Pancreas (tissue), 10 donors: ENCODE measurements at regions not wholly inside any gene's neighbourhood (a gene's known extent, or its start where the extent isn't known, plus 50 kb on each side); places are given as distances from the start of the nearest gene placed in this dataset.

Source experiments
- ATAC-seq, 4 donors: fragments of 200-7000 bp; cut with Tn5 transposase; one replicate each; pipeline versions ENCODE4 v1.8.0 to v1.9.1; 2020; ENCODE audit warnings: mild to moderate bottlenecking in 4 of 4, moderate library complexity in 4 of 4
- DNase-seq, 6 donors: peaks; one replicate each; pipeline ENCODE4 v3.0.0-alpha.2; 2020
- FAIRE-seq: peaks from 2 replicates; lab custom pipeline; 2012; peaks lifted over from hg19 to GRCh38; lab: Jason Lieb, UNC
- H3K27ac ChIP-seq, 4 donors: fragments of 200-600 bp; sonication (generic); 1 replicate in 3 of 4; 2 replicates in 1 of 4; pipeline versions ENCODE4 v1.5.0 to v1.8.0; 2020
- H3K27me3 ChIP-seq, 4 donors: fragments of 200-600 bp; one replicate each; pipeline ENCODE4 v1.8.0; 2021
- H3K36me3 ChIP-seq, 3 donors: fragments of 200-600 bp; sonication (generic) in 1 of 3; one replicate each; pipeline versions ENCODE4 v1.5.0 to v1.8.0; 2020 to 2021
- H3K4me1 ChIP-seq, 3 donors: fragments of 200-600 bp; one replicate each; pipeline ENCODE4 v1.8.0; 2021
- H3K4me3 ChIP-seq, 4 donors: fragments of 200-600 bp; sonication (generic) in 2 of 4; one replicate each; pipeline versions ENCODE4 v1.5.0 to v1.8.0; 2020 to 2021
- H3K9me3 ChIP-seq, 4 donors: fragments of 200-600 bp; one replicate each; pipeline ENCODE4 v1.8.0; 2021
- whole genome bisulfite sequencing, 2 donors: extraction: QIAGEN DNeasy Blood & Tissue Kit; methylation state at CpG; one replicate each; pipeline ENCODE4 v1.1.7; 2013; 5-methylcytosine and 5-hydroxymethylcytosine counted together
- intact Hi-C, 3 donors: fragments of 100-400 bp; cut with DNase I; formaldehyde crosslinking; loops; one replicate each; pipeline versions ENCODE4 v1.11.1 to v1.14.2; 2022
- TF ChIP-seq, protein P1 (sequence below), 4 donors: fragments of 200-600 bp; sonication (generic) in 3 of 4; IDR thresholded peaks; one replicate each; pipeline versions ENCODE4 v1.5.0 to v1.8.0; 2021; ENCODE audit warnings: antibody characterized with exemption in 4 of 4
- donor health status: healthy with polysubstance abuse.
- donor health status: DM: no; HTN: no; CAD: no; lungs with moderate emphysema.
- donor health status: DM: no; HTN: no; CAD: no.
- donor health status: control.
- donor health status: control.
- donor health status: Bipolar disorder and iron deficiency.
- donor health status: DM: yes; HTN: yes; CAD: no.
- donor health status: DM: no; HTN: no; CAD: no.
- donor health status: DM: no; HTN: no; CAD: no.
- donor health status: DM: yes; HTN: yes; CAD: no.

DNA sequence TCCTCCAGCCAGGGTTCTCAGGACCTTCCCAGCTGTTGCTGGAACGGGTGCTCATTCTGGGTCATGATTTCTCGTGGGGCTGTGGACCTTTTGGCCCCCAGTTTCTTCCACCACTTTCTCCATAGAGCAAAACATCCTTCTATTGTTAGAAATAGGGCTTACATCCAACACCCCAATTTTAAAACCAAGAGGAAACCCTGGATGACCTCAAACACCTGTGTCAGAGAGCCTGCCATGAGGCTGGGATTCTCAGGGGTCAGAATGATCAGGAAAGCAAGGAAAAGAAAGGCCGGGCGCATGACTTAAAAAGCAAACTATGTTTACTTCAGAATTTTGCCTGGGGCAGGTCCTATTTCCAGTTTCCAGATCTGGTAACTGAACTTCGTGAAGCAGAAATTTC, 307.9 kb upstream of the MEIS1 start:
- H3K4me3 ChIP-seq: no peak overlapping the region
- 74 to 83% methylated on average over 5 of the region's 5 CpGs for WGBS, 2 donors
- H3K9me3 ChIP-seq: no peaks in the 10 kb centered on the region
- no peak overlapping the region for H3K27ac ChIP-seq
- no peak for FAIRE-seq
- DNase-seq: no peak
- ATAC-seq: no peak
- H3K36me3 ChIP-seq: no peaks in the 10 kb centered on the region
- H3K27me3 ChIP-seq: no peaks in the 10 kb centered on the region
- intact Hi-C loops: no loop called here
- H3K4me1 ChIP-seq: no peaks in the 10 kb centered on the region
- TF ChIP-seq, protein P1, sequence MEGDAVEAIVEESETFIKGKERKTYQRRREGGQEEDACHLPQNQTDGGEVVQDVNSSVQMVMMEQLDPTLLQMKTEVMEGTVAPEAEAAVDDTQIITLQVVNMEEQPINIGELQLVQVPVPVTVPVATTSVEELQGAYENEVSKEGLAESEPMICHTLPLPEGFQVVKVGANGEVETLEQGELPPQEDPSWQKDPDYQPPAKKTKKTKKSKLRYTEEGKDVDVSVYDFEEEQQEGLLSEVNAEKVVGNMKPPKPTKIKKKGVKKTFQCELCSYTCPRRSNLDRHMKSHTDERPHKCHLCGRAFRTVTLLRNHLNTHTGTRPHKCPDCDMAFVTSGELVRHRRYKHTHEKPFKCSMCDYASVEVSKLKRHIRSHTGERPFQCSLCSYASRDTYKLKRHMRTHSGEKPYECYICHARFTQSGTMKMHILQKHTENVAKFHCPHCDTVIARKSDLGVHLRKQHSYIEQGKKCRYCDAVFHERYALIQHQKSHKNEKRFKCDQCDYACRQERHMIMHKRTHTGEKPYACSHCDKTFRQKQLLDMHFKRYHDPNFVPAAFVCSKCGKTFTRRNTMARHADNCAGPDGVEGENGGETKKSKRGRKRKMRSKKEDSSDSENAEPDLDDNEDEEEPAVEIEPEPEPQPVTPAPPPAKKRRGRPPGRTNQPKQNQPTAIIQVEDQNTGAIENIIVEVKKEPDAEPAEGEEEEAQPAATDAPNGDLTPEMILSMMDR (IDR thresholded peaks at IDR 0.05): no peak

DNA sequence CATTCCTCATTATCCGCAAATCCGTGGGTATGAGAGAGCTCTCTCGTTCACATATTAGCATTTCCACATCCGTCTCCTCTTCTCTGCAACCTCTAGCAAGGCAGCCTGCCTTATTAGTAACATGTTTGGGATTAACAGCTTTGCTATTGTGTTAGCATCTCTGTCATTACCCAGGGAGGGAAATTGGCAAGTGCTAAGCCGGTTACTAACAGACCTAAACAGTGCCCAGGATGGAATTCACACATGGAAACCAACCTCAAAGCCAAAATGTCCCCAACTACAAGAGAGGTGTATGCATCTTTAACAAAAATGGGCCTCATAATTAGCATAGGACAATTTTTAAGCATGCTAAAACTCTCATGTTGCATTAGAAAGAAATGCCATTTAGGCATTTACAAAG, 309.0 kb upstream of the MEIS1 start:
- FAIRE-seq (no peak), ATAC-seq (no peak), DNase-seq (no peak)
- Histone ChIP-seq H3K4me1 (no peaks in the 10 kb centered on the region), H3K4me3 (no peak overlapping the region), H3K27me3 (no peaks in the 10 kb centered on the region), H3K27ac (no peak overlapping the region), H3K36me3 (no peaks in the 10 kb centered on the region), H3K9me3 (no peaks in the 10 kb centered on the region)
- TF ChIP-seq, protein P1 (IDR thresholded peaks at IDR 0.05): no peak
- 68% methylated on average over 5 of the region's 5 CpGs for WGBS, 2 donors
- intact Hi-C loops: no loop called here

DNA sequence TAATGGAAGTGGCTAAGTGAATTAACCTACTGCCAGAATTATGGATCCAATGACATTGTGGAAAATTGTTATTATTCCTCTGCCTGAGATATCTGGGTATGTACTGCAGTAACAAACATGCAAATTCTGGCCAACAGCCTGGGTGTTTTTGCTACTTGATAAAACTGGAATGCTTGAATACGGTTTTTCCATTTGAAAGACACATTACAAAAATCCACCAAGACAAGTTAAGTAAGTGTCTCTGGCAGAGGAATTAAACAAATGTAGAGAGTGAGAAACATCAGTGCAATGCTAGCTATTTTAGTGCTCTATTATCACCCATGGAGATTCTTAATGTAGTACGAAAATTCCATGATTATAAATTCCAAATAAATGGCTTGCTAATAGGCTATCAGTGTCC, 312.4 kb upstream of the MEIS1 start:
- Histone ChIP-seq H3K36me3 (no peaks in the 10 kb centered on the region), H3K4me1 (no peaks in the 10 kb centered on the region), H3K27me3 (no peaks in the 10 kb centered on the region), H3K27ac (no peak overlapping the region), H3K4me3 (no peak overlapping the region), H3K9me3 (no peaks in the 10 kb centered on the region)
- WGBS, 2 donors: 66 to 67% methylated on average over 2 of the region's 2 CpGs
- FAIRE-seq (no peak), DNase-seq (no peak), ATAC-seq (no peak)
- intact Hi-C loops: no loop called here
- TF ChIP-seq, protein P1 (IDR thresholded peaks at IDR 0.05): no peak

DNA sequence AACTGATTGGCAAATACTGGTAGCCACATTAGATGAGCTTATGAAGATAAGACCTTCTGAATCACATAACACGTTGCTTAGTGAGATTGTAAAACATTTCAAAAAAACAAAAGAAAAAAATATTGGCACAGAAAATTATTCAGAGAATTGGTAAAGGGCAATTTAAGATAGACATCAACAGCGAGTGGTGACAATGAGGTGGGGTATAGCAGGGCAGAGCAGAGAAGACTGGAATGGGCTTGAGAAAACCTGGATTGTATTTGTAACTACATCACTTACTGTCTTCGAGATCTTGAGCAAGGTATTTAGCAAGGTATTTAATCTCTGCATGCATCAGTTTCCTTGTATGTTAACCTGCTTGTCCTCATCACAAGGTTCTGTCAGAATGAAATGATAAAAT, 313.0 kb upstream of the MEIS1 start:
- DNase-seq (no peak), ATAC-seq (no peak), FAIRE-seq (no peak)
- WGBS, 2 donors: 54 to 55% methylated on average over 3 of the region's 3 CpGs
- TF ChIP-seq, protein P1 (IDR thresholded peaks at IDR 0.05): no peak
- Histone ChIP-seq H3K4me3 (no peak overlapping the region), H3K27ac (no peak overlapping the region), H3K27me3 (no peaks in the 10 kb centered on the region), H3K36me3 (no peaks in the 10 kb centered on the region), H3K9me3 (no peaks in the 10 kb centered on the region), H3K4me1 (no peaks in the 10 kb centered on the region)
- intact Hi-C loops: no loop called here

DNA sequence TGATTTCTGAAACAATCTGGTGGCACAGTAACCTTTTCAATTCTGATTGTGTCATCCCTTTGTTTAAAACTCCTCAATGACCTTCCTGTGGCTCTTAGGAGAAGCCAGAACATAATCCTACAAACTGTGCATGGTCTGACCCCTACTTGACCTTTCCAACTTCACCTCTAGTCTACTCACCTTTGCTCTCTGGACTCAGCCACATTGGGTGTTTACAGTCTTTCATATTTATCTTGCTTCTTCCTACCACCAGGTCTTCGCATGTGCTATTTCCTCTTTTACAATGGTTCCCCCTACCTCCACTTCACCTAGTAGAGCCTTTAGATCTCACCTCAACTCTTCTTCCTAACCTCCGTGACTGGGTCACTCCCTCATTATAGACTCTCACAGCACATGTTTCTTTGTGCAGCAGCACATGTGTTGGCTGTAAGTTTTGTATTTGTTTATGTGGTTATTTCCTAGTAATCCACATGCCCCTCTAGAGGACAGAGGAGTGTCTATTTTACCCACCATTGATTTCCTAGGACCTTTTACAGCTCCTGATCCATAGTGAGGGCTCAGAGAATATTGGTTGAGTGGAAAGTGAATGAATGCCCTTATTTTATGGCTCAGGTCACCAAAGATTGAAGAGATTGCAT, 320.8 kb upstream of the MEIS1 start:
- Histone ChIP-seq H3K27ac (no peak overlapping the region), H3K27me3 (no peaks in the 10 kb centered on the region), H3K36me3 (no peaks in the 10 kb centered on the region), H3K4me1 (no peaks in the 10 kb centered on the region), H3K9me3 (no peaks in the 10 kb centered on the region), H3K4me3 (no peak overlapping the region)
- FAIRE-seq: no peak
- TF ChIP-seq, protein P1 (IDR thresholded peaks at IDR 0.05): no peak
- WGBS, 2 donors: 86 to 87% methylated on average over 2 of the region's 2 CpGs
- DNase-seq: no peak
- no peak for ATAC-seq
- intact Hi-C loops: no loop called here
